ENCODE measurements at regions not wholly inside any gene's neighbourhood (a gene's known extent, or its start where the extent isn't known, plus 50 kb on each side); places are given as distances from the start of the nearest gene placed in this dataset.

- TF ChIP-seq ZSCAN18 (tag by site-specific recombination; IDR thresholded peaks at IDR 0.05) (no peak), ZBTB7A (tag by site-specific recombination; IDR thresholded peaks at IDR 0.05; ENCODE audit: low read depth) (no peak), ZFP69B (tag by site-specific recombination; IDR thresholded peaks at IDR 0.05) (no peak), ZNF621 (tag by site-specific recombination; IDR thresholded peaks at IDR 0.05) (no peak), ZNF2 (tag by site-specific recombination; IDR thresholded peaks at IDR 0.05) (no peak), ZNF394 (tag by site-specific recombination; IDR thresholded peaks at IDR 0.05; ENCODE audit: borderline replicate concordance) (no peak), ZNF146 (tag by site-specific recombination; IDR thresholded peaks at IDR 0.05) (no peak)
These were observed 572.2 kb downstream of the TBC1D22A start (continued) for GRCh38 chr22:47334601-47335000.

- POLR2A ChIA-PET = no interaction called here
- Histone ChIP-seq H3K36me3 (ENCODE audit: control insufficient read depth in 2 of 2, insufficient read depth in 1 of 2, low read length in 2 of 2) (no peaks in the 10 kb centered on the region), H3K4me1 (ENCODE audit: control insufficient read depth, insufficient read depth, low read length) (no peaks in the 10 kb centered on the region), H3K4me3 (ENCODE audit: low read depth, low read length) (no peak overlapping the region), H3K27ac (ENCODE audit: extremely low read depth, low read depth, low read length) (no peak overlapping the region), H3K9me3 (ENCODE audit: control insufficient read depth, insufficient read depth, low read depth, low read length) (no peaks in the 10 kb centered on the region)
- CTCF ChIA-PET = interaction anchor here (0.6 kb wide), 1 partner anchor 11 kb away, joined by 3 read pairs; no protein-coding TSS in a partner anchor
- no peak for TF ChIP-seq ZNF639 (tag by site-specific recombination; IDR thresholded peaks at IDR 0.05)
- TF ChIP-seq, protein P1, sequence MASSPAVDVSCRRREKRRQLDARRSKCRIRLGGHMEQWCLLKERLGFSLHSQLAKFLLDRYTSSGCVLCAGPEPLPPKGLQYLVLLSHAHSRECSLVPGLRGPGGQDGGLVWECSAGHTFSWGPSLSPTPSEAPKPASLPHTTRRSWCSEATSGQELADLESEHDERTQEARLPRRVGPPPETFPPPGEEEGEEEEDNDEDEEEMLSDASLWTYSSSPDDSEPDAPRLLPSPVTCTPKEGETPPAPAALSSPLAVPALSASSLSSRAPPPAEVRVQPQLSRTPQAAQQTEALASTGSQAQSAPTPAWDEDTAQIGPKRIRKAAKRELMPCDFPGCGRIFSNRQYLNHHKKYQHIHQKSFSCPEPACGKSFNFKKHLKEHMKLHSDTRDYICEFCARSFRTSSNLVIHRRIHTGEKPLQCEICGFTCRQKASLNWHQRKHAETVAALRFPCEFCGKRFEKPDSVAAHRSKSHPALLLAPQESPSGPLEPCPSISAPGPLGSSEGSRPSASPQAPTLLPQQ (tag by site-specific recombination; IDR thresholded peaks at IDR 0.05) = no peak
- no peak for TF ChIP-seq ZNF175 (tag by site-specific recombination; IDR thresholded peaks at IDR 0.05)
- no peak for TF ChIP-seq ZNF391 (tag by site-specific recombination; IDR thresholded peaks at IDR 0.05; ENCODE audit: borderline replicate concordance, low read depth)
- no peak for TF ChIP-seq ZNF521 (tag by site-specific recombination; IDR thresholded peaks at IDR 0.05)
- TF ChIP-seq BCL11A (tag by site-specific recombination; IDR thresholded peaks at IDR 0.05; ENCODE audit: low read depth) = no peak
- TF ChIP-seq SP7 (tag by site-specific recombination; IDR thresholded peaks at IDR 0.05) = no peak
- peak; percentile 76 for TF ChIP-seq SCRT2 (tag by site-specific recombination; IDR thresholded peaks at IDR 0.05)
- TF ChIP-seq ZSCAN16 (tag by site-specific recombination; IDR thresholded peaks at IDR 0.05) = no peak
- peak; percentile 76 for TF ChIP-seq SETDB1 (IDR thresholded peaks at IDR 0.05; ENCODE audit: insufficient read length, low read length)
These were observed 571.2 kb downstream of the TBC1D22A start for GRCh38 chr22:47333625-47334024.

- POLR2A ChIA-PET = no interaction called here
- Histone ChIP-seq H3K4me3 (ENCODE audit: low read depth, low read length) (no peak overlapping the region), H3K27ac (ENCODE audit: extremely low read depth, low read depth, low read length) (no peak overlapping the region), H3K9me3 (ENCODE audit: control insufficient read depth, insufficient read depth, low read depth, low read length) (no peaks in the 10 kb centered on the region), H3K36me3 (ENCODE audit: control insufficient read depth in 2 of 2, insufficient read depth in 1 of 2, low read length in 2 of 2) (no peaks in the 10 kb centered on the region), H3K4me1 (ENCODE audit: control insufficient read depth, insufficient read depth, low read length) (no peaks in the 10 kb centered on the region)
- CTCF ChIA-PET = no interaction called here
- TF ChIP-seq ZNF624 (tag by site-specific recombination; IDR thresholded peaks at IDR 0.05) (no peak), ZNF707 (tag by site-specific recombination; IDR thresholded peaks at IDR 0.05) (no peak), ZNF747 (tag by site-specific recombination; IDR thresholded peaks at IDR 0.05) (no peak), ZNF16 (tag by site-specific recombination; IDR thresholded peaks at IDR 0.05; ENCODE audit: low read depth) (no peak), ZNF112 (tag by site-specific recombination; IDR thresholded peaks at IDR 0.05) (no peak), YY1 (tag by site-specific recombination; IDR thresholded peaks at IDR 0.05) (no peak), ZNF514 (tag by site-specific recombination; IDR thresholded peaks at IDR 0.05) (no peak), ZNF18 (tag by site-specific recombination; IDR thresholded peaks at IDR 0.05) (no peak), CTCF (tag by site-specific recombination; IDR thresholded peaks at IDR 0.05) (no peak), ZNF549 (tag by site-specific recombination; IDR thresholded peaks at IDR 0.05) (no peak), ZNF777 (tag by site-specific recombination; IDR thresholded peaks at IDR 0.05; ENCODE audit: borderline replicate concordance) (no peak)
These were observed 570.0 kb downstream of the TBC1D22A start for GRCh38 chr22:47332246-47332980.
